ENCODE measurements at regions not wholly inside any gene's neighbourhood (a gene's known extent, or its start where the extent isn't known, plus 50 kb on each side); places are given as distances from the start of the nearest gene placed in this dataset.

DNA sequence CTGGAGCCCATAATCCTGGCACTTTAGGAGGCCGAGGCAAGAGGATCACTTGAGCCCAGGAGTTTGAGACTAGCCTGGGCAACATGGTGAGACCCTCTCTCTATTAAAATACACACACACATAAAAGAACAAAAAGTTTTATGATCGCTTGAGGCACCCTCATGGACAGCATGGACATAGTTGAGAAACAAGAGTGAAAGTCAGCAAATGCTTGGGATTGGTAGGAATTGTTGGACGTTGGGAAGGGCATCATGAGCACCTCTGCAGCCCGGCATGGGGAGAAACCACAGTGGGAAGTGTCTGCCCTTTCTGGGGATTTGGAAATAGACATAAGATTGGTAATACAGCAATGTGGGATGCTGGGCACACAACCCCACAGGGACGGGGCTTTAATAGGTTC is 231.9 kb upstream of the FOXN3 start:
- 83 to 86% methylated on average over 5 of the region's 5 CpGs for WGBS, 2 donors
- no peaks in the 10 kb centered on the region for H3K36me3 ChIP-seq
- H3K4me3 ChIP-seq = no peak overlapping the region
- no peak for DNase-seq (ENCODE audit: low spot score in 2 of 2)
- TF ChIP-seq, protein P1, sequence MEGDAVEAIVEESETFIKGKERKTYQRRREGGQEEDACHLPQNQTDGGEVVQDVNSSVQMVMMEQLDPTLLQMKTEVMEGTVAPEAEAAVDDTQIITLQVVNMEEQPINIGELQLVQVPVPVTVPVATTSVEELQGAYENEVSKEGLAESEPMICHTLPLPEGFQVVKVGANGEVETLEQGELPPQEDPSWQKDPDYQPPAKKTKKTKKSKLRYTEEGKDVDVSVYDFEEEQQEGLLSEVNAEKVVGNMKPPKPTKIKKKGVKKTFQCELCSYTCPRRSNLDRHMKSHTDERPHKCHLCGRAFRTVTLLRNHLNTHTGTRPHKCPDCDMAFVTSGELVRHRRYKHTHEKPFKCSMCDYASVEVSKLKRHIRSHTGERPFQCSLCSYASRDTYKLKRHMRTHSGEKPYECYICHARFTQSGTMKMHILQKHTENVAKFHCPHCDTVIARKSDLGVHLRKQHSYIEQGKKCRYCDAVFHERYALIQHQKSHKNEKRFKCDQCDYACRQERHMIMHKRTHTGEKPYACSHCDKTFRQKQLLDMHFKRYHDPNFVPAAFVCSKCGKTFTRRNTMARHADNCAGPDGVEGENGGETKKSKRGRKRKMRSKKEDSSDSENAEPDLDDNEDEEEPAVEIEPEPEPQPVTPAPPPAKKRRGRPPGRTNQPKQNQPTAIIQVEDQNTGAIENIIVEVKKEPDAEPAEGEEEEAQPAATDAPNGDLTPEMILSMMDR (IDR thresholded peaks at IDR 0.05) = no peak
- no peak for TF ChIP-seq EP300 (IDR thresholded peaks at IDR 0.05)
- TF ChIP-seq POLR2A (IDR thresholded peaks at IDR 0.05) = no peak
- H3K4me1 ChIP-seq = no peaks in the 10 kb centered on the region
- H3K9me3 ChIP-seq = no peaks in the 10 kb centered on the region
- no peak overlapping the region for H3K27ac ChIP-seq
- H3K27me3 ChIP-seq = no peaks in the 10 kb centered on the region

DNA sequence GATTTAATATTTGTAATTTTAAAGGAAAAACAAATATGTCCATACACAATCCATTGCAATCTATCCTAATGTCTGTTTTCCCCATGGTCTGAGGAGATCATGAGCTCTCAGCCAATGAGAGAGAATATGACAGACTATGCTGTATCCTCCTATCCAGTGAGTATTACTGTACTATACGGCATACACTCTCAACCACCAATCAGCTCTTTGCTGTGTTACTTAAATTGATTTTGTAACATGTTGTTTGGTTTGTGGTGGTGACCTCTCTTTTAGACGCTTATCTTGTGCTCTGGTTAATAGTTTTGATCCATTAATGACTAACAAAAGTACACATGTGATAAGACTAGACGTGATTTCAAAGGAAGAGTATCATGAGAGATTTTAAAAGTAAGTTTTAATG is 231.5 kb upstream of the FOXN3 start:
- no peak overlapping the region for H3K27ac ChIP-seq
- WGBS, 2 donors = 81 to 83% methylated on average over 3 of the region's 3 CpGs
- no peaks in the 10 kb centered on the region for H3K36me3 ChIP-seq
- H3K9me3 ChIP-seq = no peaks in the 10 kb centered on the region
- no peaks in the 10 kb centered on the region for H3K27me3 ChIP-seq
- no peaks in the 10 kb centered on the region for H3K4me1 ChIP-seq
- no peak overlapping the region for H3K4me3 ChIP-seq
- no peak for TF ChIP-seq POLR2A (IDR thresholded peaks at IDR 0.05)
- TF ChIP-seq, protein P1 (IDR thresholded peaks at IDR 0.05) = no peak
- TF ChIP-seq EP300 (IDR thresholded peaks at IDR 0.05) = no peak
- no peak for DNase-seq (ENCODE audit: low spot score in 2 of 2)

DNA sequence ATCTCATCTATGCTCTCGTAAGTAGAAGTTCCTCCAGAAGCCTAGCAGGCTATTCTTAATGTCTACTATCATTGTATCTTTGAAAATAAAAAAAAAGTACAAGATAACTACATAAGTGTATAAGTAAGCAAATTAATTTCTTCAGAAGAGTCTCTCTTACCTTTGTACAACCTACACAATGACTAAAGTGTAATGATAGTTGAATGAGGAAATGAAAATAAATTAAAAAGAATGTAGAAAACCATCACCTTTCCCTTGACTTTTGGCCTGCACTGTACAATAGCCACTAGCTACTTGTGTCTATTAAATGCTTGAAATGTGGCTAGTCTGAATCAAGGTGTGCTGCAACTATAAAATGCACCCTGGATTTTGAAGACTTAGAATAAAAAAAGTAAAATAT is 229.9 kb upstream of the FOXN3 start:
- DNase-seq (ENCODE audit: low spot score in 2 of 2) = no peak
- Histone ChIP-seq H3K27me3 (no peaks in the 10 kb centered on the region), H3K4me1 (no peaks in the 10 kb centered on the region), H3K36me3 (no peaks in the 10 kb centered on the region), H3K4me3 (no peak overlapping the region), H3K27ac (no peak overlapping the region), H3K9me3 (no peaks in the 10 kb centered on the region)
- TF ChIP-seq EP300 (IDR thresholded peaks at IDR 0.05) (no peak), POLR2A (IDR thresholded peaks at IDR 0.05) (no peak)
- TF ChIP-seq, protein P1 (IDR thresholded peaks at IDR 0.05) = no peak
- WGBS, 2 donors = 90 to 96% methylated on average over 1 of the region's 1 CpG

DNA sequence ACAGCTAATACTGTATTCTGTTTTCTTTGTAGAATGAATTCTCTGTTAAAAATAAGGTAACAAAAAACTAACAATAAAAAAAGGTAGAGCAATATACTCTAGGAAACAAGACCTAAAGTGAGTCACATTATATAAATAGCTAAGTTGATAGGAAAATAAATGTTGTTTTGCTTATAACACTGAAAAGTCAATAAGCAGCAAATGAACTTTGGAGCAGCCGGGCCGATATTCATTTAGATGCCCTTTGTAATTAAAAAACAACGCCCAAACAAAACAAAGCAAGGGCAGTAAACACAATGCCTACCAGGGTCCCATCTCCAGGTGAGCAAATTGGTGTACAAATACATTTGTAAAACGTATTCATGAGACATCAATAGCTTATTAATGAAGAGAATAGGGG is 227.6 kb upstream of the FOXN3 start:
- no peak for DNase-seq (ENCODE audit: low spot score in 2 of 2)
- WGBS, 2 donors = 88 to 89% methylated on average over 4 of the region's 4 CpGs
- H3K27ac ChIP-seq = no peak overlapping the region
- no peak for TF ChIP-seq POLR2A (IDR thresholded peaks at IDR 0.05)
- TF ChIP-seq EP300 (IDR thresholded peaks at IDR 0.05) = no peak
- TF ChIP-seq, protein P1 (IDR thresholded peaks at IDR 0.05) = no peak
- H3K27me3 ChIP-seq = no peaks in the 10 kb centered on the region
- H3K4me1 ChIP-seq = no peaks in the 10 kb centered on the region
- H3K4me3 ChIP-seq = no peak overlapping the region
- no peaks in the 10 kb centered on the region for H3K36me3 ChIP-seq
- H3K9me3 ChIP-seq = no peaks in the 10 kb centered on the region

DNA sequence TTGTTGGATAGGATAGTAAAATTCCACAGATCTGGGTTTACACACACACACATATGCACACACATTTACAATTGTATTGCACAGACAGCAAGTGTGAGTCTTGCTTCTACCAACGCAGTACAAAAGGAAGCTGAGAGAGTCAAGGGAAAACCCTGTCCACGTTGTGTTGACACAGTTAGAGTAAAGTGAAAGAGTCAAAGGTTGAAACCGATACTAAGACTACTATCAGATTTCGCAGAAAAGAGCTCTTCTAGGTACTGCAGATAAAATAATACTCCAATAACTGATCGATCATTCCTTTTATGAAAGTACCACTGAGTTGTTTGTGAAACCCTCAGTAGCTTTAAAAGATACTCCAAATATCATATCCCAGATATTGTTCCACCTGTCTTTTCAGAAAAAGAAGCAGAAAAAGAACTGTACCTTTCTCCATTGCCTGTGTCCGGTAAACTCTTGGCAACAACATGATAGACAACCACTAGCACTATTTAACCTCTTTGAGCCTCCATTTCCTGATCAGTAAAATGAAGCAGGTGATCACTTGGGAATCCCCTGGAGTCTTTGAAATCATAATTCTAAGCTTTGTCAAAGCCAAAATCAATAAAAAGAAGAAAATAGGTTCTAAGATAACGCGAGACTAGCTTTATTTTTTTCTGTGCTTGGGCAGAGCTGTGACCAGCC is 224.6 kb upstream of the FOXN3 start:
- no peaks in the 10 kb centered on the region for H3K36me3 ChIP-seq
- TF ChIP-seq POLR2A (IDR thresholded peaks at IDR 0.05) (no peak), EP300 (IDR thresholded peaks at IDR 0.05) (no peak)
- TF ChIP-seq, protein P1 (IDR thresholded peaks at IDR 0.05) = no peak
- H3K9me3 ChIP-seq = no peaks in the 10 kb centered on the region
- DNase-seq (ENCODE audit: low spot score in 2 of 2) = no peak
- H3K4me1 ChIP-seq = no peaks in the 10 kb centered on the region
- no peak overlapping the region for H3K4me3 ChIP-seq
- H3K27ac ChIP-seq = no peak overlapping the region
- WGBS, 2 donors = 76 to 77% methylated on average over 8 of the region's 8 CpGs
- H3K27me3 ChIP-seq = no peaks in the 10 kb centered on the region

Data from tibial nerve (tissue), 4 donors.